ENCODE measurements at regions not wholly inside any gene's neighbourhood (a gene's known extent, or its start where the extent isn't known, plus 50 kb on each side); places are given as distances from the start of the nearest gene placed in this dataset.

DNA sequence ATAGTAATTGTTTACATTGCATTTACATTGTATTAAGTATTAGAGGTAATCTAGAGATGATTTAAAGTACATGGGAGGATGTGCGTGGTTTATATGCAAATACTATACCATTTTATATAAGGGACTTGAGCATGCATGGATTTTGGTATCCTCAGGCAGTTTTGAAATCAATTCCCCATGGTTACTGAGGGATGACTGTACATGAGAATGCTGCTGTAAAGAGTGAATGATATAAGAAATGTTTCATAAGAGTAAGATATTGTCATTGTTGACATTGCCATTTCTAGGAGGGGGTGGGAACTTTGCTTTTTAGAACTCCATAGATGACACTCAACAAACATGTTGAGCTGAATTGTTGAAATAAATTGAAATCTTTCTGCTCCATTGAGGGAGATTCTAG is 185.0 kb downstream of the SEMA6A start:
- DNase-seq: no peak

DNA sequence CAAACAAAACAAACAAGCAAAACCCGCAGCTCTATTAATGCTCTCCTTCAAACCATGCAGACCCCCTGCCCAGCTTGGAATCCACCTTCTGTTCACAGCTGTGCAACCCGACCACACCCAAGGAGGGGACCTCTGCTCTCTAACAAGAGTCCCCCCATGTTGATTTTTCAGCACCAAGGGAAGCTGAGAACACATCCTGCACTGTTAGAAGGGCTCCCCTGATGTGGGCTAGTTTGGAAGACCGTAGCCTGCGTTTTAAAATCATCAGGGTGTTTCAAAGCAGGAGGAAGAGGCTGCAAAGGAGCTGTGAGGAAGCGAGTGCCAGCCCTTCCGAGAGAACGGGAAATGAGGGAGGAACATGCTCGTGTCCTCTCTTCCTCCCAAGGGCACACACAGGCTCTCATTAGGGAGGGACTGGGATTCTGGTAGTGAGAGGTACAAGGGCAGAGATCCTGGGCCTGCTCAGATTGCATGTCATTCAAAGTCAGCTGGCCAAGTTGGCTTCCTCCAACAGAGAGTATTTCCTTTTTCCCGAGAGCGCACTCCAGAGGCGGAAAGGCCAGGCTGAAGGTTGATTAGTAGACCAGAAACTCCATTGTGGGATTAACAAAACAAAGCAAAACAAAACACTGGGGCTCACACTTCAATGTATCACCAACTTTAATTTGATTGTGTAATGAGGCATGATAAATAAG is 185.9 kb downstream of the SEMA6A start:
- DNase-seq: no peak

DNA sequence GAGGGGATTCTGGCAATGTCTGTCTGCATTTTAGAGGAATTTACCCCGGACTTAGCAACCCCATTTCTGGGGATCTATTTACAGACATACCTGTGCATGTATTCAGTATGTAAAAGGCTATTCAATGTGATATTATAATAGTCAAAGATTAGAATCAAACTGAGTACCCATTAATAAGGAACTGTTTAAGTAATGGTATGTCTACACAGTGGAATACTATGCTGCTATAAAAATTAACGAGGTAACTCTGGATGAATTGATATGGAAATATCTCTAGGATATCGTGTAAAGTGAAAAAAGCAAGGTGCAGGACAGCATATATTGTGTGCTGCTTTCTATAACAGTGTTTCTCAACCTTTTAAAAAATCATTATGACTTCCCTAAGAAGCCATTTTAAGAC is 186.9 kb downstream of the SEMA6A start:
- no peak for DNase-seq

DNA sequence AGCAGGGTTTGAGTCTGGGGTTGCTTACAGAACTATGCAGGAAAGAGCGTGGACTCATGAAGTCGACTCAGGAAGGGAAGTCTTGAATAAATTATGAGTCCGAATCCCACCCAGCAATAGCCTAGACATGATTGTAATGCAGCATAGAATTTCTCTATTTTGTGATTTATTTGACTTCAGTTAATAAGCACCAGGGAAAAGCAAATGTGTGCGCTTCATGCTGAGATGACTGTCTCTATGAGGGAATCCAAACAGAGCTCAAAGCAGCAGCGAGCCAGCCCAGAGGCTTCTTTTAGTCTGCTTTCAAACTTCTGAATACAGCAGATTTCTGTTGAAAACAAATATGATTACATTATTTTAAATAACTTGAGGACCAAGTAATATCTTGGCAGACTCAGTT is 188.0 kb downstream of the SEMA6A start:
- DNase-seq: no peak

DNA sequence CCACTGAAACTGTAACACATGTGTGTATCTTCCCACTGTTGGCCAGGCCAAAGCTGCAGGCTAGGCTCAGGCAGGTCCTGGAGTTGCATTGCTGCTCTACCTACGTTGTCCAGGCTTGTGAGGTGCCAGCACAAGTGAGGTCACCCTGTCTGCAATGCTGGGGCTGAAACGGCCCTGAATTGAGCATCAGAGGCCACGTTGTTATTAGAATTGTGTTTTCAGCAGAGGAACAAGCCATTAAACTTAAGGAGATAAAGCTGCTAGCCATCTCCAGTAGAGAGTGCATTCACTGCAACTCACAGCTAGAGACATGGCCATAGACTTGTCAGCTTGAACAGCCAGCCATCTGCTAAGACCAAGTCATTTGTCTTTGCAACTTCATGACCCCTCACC is 191.8 kb downstream of the SEMA6A start:
- DNase-seq: no peak

DNA sequence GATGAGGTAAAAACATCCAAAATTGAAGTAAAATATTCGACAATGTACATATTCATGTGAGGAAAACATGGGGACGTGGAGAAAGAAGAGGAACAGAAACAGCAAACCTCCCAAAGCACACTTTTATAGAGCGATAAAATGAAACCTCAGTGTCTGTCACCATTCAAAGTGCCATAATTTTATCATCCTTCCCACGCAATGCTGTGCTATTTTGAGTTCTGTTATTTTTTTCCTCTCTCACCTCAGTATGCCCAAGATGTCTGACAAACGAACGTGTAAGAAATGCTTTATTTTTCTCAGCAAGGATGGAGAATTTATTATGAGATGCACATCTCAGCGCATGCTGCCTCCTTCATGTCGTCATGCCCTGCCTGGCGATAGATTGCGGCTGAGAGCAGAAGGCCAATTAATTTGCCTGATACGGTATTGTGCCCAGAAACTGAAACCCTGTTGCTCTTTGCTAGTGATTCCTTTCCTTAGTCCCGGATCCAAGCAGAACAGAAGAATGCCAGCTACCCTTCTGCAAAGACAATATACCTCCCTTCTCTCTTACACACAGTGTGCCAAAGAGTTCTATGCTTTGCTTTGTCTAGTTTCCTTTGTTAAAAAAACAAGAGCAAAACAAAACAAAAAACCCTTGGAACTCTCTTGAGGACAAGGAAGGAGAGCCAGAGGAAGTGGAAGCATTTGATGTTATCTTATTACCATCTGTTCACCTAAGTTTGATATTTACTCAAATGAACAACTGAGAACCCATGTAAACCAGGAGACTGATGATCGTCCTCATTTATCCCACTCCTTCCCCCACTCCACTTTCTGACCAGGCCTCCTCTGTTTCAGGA is 192.4 kb downstream of the SEMA6A start:
- no peak for DNase-seq

DNA sequence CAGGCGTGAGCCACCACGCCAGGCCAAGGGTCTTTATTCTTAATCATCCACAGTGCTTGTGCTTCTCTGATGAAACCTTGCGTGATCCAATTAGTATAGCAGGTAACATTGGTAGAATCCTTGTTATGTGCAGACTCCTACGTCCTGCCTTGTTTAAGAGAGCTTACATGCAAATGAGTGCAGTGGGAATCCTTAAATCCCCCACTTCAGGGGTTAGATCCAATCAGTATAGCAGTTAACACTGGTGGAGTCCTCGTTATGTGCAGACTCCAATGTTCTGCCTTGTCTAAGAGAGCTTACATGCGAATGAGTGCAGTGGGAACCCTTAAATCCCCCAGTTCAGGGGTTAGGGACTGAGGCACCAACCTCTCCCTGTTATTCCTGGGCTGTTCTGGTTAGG is 193.4 kb downstream of the SEMA6A start:
- no peak for DNase-seq

DNA sequence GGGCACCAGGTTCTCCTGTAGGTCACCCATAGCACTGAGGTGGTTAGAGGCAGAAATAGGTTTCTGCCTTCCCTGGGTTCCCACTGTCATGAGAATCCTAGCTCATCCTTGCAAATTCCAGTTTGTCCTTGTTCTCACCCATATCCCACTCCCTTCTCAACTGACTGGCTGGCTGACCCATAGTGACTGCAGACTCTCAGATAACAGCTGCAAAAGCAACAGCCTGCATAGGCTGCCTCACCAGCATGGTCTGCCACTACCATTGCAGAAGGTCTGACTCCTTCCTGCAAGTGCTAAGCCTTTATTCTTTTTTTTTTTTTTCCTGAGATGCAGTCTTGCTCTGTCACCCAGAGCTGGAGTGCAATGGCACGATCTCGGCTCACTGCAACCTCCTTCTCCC is 194.0 kb downstream of the SEMA6A start:
- no peak for DNase-seq

DNA sequence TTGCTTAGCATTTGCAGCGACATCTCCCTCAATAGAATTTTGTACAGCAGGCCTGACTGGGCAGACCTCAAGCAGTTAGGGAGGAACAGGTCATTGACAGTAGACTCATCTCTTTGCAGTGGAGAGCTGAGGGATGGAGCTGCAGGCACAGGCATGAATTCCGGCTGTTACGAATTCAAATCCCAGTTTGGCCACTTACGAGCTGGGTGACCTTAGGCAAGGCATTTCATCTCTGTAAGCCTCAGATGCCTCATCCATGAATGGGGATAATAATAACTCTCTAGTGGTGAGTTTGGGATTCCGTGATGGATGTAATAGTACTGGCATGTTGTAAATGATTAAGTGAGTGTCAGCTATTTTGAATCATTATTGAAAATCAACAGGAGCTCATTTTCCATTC is 195.3 kb downstream of the SEMA6A start:
- no peak for DNase-seq

DNA sequence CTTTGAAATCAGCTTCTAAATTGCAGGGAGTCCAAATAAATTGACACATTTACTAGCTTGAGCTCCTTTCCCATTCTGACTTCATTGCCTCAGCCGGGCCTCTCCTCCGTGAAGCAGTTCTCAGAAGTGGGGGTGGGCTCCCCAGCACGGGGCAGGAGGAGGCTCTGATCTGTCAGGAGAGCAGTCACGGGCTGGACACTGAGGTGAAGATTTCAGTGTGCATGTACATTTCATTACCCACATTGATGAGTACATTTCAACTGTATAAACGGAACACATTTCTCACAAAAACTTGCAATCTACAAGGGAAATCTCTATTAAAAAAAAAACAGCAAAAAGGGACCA is 195.9 kb downstream of the SEMA6A start:
- DNase-seq: no peak

DNA sequence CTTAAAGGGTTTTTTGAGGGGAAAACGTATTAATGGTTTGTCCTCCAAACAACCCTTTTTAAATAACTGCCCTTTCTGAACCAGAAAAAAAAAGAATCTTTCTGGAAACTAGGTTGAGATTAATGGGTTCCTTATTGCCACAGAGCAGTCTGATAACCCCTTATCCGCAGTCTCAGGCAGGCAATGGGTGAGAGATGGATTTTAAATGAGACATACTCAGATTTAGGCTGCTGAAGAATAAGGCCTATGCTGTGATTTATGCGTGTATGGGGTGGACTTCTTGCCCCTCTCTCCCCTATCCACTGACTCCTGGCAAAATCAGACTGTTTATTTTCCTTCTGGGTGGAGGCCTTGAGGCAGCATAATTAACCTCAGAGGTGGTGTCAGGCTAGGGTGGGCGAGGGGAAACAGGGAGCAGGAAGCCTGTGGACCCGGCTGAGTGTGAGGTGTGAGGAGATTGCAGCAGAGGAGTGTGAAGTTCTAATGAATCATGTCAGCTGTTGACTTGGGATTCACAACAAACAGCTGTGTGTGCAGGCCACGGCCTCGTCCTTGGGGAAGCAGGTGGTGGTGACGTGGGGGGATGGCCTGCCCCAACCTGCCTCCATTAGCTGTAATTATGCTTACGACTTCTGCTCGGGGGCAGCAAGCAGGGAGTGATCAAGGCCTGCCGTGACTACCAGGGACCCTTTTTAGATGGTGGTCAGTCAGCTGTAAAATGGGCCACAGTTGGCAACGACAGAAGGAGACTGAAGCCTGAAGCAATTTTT is 196.4 kb downstream of the SEMA6A start:
- DNase-seq: peak; percentile 40

DNA sequence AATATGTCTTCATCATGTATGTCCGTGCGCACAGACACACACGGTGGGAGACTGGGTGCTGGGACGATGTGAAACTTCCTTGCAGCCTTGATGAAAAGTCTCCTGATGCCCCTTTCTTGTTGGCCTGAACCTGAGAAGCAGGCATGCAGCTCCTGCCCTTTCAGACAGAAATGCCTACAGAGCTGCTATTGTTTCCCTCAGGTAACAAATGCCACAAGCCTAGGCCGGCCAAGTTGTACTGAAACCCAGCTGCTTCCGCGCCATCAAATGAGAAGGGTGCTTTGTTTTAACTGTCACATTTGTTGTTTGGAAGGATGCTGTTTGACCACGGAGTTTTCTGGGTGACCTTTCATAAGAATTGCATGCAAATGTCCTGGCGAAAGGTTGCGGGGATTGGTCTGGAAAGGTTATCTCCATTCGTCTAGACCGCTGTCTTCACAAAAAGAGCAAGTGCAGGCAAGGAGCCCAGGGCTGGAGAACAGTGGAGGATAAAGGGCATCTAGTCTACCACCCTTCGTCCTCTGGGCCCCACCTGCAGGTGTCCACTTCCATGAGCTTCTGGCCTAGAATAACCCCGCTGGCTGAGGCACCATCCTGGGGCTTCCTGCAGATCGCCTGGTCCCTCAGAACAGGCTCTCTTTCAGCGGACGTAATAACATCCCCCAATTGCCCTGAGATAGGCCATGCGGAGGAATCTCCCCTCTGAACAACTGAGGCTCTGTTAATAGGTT is 197.2 kb downstream of the SEMA6A start:
- no peak for DNase-seq

DNA sequence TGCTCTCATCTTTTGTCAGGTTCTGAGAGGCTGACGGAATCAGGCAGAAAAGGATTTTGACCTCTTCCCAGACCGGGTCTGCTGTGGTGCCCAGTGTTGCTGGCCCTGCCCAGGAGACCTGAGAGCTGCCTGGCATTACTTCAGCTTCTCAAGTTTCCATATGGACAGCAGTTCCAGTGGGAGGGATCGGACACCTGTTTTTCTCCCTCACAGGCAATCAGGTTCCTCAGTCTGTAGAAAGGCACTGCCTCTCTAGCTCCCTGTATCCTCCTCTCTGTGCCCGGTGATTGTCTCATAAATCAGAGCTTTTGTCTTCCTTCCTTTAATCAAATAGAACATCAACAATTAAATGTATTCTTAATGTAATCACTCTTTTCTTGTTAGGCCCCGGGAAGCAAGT is 198.7 kb downstream of the SEMA6A start:
- DNase-seq: no peak

DNA sequence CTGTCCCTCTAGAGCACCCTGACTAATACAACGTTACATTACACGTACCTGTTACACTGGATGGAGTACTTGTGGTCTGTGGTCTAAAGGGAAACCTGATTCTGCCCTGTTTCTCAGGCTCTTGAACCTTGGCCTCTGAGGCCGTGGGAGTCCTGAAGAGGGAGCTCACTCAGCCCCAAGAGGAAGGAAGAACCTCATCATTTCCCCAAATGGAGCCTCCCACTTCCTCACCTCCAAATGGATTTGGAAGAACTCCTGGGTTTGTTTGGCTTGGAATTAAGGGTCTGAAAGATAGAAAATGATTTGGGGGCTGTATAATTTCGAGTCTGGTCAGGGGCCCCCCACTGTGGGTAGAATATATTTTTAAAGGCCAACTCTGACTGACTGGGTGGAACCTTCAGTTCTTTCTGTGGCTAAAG is 200.2 kb downstream of the SEMA6A start:
- DNase-seq: no peak

DNA sequence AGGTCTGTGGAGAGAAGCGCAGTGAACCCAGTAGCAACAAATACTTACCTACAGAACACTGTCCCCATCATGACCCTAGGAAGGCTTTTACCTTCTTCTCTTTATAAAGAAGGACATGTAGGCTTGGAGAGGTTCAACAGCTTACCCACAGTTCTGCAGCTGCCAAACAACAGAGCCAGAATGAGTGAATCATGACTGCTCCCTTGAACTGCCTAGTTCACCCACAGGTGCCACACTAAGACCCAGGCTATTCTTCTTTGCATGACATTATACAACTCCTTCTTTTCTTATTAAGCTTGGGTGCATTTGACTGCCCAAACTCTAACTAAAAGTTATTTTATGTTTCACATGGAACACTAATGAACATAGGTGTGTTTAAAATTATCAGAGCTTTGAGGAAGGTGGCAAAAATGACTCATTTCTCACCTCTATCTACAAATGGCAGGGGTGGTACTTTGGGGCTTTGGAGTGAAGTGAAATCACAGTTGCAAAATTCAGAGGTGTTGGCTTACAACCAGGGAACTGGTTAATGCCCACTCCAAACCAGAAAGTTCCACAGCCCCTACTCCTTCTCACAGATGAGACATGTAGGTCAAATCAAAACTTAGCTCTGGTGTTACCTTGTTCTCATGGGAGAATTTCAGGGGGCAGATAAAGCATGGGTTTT is 201.6 kb downstream of the SEMA6A start:
- no peak for DNase-seq

DNA sequence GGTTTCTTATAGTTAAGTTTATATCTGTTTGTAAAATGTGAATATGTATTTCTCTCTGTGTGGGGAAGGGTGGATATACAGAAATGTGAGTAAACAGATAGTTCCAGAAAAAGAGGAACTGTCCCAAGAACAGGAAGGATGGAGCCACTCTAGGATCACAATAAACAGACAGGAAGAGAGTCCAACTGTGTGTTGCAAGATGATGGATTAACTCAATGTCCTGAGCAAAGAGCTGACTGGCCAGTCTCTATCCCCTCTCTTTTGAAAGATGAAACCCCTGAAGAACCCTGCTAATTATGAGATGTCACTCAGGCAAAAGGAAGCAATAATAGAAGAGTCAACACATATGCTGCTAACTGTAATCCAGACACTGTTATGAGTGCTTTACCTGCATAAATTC is 202.7 kb downstream of the SEMA6A start:
- DNase-seq: no peak

DNA sequence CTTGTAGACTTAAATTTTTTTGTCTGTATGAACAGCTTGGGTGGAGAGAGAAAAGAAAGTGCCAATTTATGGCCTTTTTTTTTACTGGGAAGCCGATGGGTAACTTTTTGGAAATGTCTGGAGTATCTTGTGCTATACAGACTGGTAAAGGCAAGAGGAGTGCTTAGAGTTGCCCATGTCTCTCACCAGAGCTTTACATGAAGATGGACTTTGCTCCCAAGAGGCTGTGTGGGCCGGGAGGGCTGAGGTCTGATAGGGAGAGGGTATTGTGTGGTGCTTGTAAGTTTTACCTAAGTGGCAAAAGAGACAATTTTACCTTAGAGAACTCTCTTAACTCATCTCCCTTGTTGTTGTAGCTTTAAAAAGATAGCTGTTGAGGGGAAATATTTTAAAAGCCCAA is 203.2 kb downstream of the SEMA6A start:
- no peak for DNase-seq

DNA sequence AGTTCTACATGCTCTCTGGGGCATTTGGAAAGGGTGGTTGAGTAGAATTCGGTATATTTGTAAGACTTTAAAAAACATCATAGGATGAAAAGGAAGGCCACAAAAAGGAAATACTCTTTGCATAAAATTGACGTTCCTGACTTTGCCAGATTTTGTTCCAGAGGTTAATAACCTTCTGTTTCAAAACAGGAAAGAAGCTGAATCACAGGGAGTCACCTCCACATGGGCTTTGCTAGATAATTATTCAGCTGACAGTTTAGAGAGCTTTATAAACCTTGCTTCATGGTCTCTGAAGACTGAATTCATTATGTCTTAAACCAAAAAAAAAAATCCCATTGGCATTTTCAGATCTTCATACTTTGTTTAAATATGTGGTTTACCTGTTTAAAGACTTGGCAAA is 203.7 kb downstream of the SEMA6A start:
- DNase-seq: no peak

DNA sequence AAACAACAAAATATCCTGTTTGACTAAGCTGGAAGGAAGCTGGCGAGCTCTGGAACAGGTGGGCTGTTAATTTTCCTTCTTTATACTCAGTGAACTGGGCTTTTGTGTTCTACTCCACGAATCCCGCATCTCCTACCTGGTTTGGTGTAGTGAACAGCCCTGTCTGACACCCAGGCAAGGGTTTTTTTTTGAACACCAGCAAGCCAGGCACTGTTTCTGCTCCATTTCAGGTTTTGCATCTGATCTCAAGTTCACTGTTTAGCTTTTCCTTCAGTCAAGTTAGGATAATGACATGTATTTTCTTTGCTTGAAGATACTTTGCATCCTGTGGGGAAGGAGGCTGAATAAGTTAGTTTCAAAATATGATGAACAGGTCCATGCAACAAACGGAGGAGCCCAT is 204.5 kb downstream of the SEMA6A start:
- no peak for DNase-seq

DNA sequence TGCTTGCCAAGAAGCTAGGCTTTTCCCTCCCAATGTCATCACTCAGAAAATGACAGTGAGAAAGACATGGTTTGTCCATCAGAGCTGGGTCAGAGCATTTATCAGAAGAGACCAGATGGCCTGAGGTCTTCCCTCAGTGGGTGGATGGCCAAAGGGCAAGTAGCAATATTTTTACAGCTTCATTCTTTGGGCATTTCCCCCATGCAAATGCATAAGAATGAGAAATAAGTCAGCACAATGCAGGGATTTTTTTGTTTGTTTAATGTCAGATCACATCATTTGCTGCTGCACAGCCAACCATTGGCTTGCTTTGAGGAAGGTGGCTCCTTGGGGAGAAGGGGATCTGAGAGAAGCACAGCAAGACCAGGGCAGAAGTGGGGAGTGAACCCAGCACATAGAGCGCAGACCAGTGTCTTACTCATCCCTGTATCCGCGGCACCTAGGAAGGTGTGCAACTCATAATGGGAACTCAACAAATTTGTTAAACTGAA is 209.6 kb downstream of the SEMA6A start:
- no peak for DNase-seq

DNA sequence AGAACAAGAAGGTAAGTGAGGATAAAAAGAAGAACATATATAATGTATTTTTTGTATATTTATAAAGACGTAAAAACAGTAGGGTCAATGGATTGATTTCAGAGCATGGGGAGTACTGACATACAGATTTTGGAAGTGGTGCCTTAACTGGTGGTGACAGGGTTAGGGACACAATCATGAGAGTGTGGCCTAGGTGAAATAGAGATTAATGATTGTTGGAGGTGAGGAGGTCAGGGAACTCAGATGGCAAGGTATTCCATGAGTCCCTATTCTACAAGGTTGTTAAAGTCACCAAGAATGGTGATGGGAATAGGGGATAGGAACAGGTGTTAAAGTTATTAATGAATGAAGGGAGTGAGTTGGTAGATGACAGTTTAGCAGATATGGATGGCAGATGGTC is 210.8 kb downstream of the SEMA6A start:
- DNase-seq: no peak

DNA sequence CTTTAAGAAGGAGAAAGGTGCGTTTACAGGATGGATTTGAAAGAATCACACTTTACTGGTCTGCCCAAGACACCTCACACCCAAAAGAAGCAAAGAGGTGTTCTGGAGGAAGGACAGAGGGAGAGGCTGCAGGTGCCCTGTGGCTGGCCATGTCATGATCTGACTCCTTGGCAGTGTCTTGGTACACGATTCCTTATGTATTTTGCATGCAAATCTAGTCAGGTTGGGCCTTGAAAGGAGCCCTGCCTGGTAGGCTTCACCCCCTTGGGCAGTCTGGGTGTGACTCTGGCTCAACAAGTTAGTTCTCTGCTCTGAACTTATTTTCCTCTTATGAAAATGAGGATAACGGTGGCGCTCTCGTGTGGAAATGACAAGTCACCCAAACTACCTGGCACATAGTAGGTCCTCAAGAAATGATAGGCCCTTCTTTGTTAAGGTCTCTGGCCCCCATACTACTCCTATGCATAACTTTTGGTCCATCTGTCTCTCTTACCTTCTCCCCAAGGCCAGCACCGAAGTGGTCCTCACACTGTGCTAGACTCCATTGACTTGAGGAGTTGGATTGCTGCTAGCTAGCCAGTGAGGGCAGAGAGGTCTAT is 212.5 kb downstream of the SEMA6A start:
- no peak for DNase-seq
